ENCODE measurements at regions not wholly inside any gene's neighbourhood (a gene's known extent, or its start where the extent isn't known, plus 50 kb on each side); places are given as distances from the start of the nearest gene placed in this dataset.

DNA sequence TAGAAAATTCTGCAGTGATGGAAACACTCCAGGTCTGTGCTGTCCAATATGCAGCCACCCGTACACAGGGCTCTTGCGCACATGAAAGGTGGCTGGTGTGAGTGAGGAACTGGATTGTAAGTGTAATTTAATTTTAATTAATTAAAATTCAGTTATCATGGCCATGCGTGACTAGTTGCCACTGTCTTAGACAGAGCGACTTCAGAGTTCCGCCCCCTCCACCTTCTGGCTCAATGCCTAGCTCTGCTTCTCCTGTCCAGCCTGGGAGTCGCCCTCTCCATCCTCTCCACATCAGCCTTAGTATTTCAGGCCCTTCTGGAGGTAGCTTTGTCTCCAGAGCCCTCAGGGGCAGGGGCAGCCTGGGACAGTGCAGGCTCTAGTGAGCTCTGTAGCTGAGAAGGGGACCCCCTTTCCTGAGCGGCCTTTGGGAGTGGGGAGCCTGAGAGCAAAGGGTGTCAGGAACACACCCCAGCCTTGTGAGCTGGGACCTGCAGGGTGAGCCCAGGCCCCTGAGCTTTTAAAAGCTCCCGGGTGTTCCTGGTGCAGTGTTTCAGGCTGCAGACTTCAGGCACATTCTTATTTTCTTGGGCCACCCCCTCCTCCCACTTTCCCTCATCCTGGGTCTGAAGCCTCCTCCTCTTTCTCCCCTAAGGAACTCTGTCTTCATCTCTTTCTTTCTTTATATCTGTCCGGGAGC lies 99.4 kb downstream of the IRF8 start:
- intact Hi-C loops (cut with DNase I): no loop called here
- H3K4me3 ChIP-seq (replicated peaks in 1 of 3): no peak overlapping the region
- 37 to 46% methylated on average over 9 of the region's 9 CpGs for WGBS, 2 donors
- H3K27me3 ChIP-seq: no peaks in the 10 kb centered on the region
- TF ChIP-seq POLR2A (IDR thresholded peaks at IDR 0.05): no peak
- TF ChIP-seq, protein P1, sequence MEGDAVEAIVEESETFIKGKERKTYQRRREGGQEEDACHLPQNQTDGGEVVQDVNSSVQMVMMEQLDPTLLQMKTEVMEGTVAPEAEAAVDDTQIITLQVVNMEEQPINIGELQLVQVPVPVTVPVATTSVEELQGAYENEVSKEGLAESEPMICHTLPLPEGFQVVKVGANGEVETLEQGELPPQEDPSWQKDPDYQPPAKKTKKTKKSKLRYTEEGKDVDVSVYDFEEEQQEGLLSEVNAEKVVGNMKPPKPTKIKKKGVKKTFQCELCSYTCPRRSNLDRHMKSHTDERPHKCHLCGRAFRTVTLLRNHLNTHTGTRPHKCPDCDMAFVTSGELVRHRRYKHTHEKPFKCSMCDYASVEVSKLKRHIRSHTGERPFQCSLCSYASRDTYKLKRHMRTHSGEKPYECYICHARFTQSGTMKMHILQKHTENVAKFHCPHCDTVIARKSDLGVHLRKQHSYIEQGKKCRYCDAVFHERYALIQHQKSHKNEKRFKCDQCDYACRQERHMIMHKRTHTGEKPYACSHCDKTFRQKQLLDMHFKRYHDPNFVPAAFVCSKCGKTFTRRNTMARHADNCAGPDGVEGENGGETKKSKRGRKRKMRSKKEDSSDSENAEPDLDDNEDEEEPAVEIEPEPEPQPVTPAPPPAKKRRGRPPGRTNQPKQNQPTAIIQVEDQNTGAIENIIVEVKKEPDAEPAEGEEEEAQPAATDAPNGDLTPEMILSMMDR (IDR thresholded peaks at IDR 0.05): no peak
- H3K36me3 ChIP-seq: no peaks in the 10 kb centered on the region
- DNase-seq: peak; percentile 20 to 29
- no peak overlapping the region for H3K27ac ChIP-seq
- peaks cover 4 to 11% of the 10 kb centered on the region in 2 donors for H3K4me1 ChIP-seq
- no peaks in the 10 kb centered on the region for H3K9me3 ChIP-seq

DNA sequence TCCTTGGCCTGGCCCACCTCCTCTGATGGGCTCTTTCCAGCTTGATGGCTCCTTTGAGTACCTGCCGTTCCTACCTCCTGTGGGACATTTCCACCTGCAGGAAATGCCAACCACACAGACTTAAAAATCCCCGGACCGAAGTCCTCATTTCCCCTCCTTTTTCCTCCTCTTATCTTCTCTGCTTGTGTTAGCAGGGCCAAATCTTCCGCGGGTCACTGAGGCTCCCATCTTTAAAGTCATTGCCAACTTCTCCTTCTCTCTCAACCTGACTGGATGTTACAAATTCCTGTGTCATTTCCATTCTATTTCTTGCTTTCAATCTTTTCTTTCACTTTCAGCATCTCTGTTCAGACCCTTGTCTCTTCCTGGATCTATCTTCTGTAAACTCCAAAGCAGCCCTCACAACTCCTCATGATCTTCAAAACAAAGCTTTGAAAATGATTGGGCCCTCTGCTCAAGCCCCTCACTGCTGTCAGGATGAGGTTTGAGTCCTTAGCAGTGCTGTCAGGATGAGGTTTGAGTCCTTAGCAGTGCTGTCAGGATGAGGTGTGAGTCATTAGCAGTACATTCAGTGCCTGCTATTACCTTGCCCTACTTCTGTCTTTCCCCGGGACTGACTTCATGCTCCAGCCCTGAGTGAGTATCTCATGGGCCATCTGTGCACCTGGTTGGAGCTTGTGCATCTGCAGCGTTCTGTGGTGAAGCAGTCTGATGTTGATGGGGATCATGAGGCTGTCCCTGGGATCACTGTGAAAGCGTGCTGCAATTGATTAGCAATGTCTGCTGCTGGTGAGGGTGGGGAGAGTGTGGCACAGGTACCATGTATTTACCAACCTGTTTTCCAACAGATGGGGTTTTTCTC lies 100.1 kb downstream of the IRF8 start:
- intact Hi-C loops (cut with DNase I): no loop called here
- H3K4me3 ChIP-seq (replicated peaks in 1 of 3): no peak overlapping the region
- H3K36me3 ChIP-seq: no peaks in the 10 kb centered on the region
- no peaks in the 10 kb centered on the region for H3K9me3 ChIP-seq
- H3K27ac ChIP-seq: no peak overlapping the region
- H3K4me1 ChIP-seq: peaks cover 4 to 11% of the 10 kb centered on the region in 2 donors
- TF ChIP-seq, protein P1 (IDR thresholded peaks at IDR 0.05): no peak
- no peak for TF ChIP-seq POLR2A (IDR thresholded peaks at IDR 0.05)
- DNase-seq: no peak
- H3K27me3 ChIP-seq: no peaks in the 10 kb centered on the region
- 67 to 75% methylated on average over 8 of the region's 8 CpGs for whole genome bisulfite sequencing, 2 donors

DNA sequence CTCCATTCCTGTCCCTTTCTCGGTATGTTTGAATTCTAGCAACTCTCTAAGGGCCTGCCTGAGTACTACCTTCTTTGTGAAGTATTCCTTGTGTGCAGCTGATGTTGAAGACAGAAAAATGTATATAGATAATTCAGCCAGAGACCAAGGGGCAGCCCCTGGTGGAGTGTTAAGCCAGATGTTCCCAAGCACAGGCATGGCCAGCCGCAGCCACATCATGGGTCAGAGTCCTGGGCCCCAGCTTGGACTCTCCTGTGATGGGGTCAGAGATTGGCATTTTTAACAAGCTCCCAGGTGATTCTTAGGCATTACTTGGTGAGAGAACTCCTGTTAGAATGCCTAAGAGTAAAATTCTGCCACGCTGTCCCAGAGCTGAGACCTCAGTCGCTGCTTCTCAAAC lies 100.8 kb downstream of the IRF8 start:
- no peaks in the 10 kb centered on the region for H3K9me3 ChIP-seq
- no peak for TF ChIP-seq POLR2A (IDR thresholded peaks at IDR 0.05)
- TF ChIP-seq, protein P1 (IDR thresholded peaks at IDR 0.05): no peak
- no peaks in the 10 kb centered on the region for H3K27me3 ChIP-seq
- no peak for DNase-seq
- intact Hi-C loops (cut with DNase I): no loop called here
- 93% methylated on average over 4 of the region's 4 CpGs for WGBS, 2 donors
- no peaks in the 10 kb centered on the region for H3K36me3 ChIP-seq
- H3K4me1 ChIP-seq: peaks cover under 1 to 8% of the 10 kb centered on the region in 2 donors
- H3K4me3 ChIP-seq (replicated peaks in 1 of 3): no peak overlapping the region
- H3K27ac ChIP-seq: no peak overlapping the region

DNA sequence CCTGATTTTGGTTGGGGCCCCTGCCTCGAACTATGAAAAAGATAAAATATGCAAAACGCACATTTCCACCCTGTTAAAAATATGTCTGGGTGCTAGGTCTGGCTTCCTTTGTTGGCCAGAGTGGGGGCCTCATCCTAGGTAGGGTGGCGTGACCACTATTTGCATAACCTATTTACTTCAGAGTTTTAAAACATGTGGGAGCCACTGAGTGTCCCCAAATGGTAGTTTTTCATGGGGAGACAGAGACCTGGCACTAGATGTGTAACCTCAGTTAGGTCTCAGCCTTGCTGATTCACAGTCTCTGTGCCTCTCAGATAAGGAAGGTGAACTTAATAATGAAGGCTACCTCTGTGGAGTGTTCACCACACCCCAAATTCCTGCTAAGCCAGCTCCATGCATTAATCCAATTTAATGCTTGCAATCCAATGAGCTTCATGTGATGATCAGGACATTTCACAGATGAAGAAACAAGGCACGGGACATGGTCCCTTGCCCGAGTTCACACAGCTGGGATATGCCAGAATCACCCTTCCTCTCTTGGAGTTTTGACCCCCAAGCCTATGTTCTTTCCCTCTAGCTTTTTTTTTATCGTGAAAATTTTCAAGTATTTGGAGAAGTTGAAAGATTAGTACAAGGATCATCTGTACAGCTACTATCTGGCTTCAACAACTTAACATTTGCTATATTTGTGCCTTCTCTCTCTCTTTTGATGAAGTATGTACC lies 103.4 kb downstream of the IRF8 start:
- Histone ChIP-seq H3K4me1 (peaks cover 0 to 5% of the 10 kb centered on the region in 2 donors), H3K9me3 (no peaks in the 10 kb centered on the region), H3K27me3 (no peaks in the 10 kb centered on the region), H3K4me3 (replicated peaks in 1 of 3) (no peak overlapping the region), H3K27ac (no peak overlapping the region), H3K36me3 (no peaks in the 10 kb centered on the region)
- 91 to 94% methylated on average over 6 of the region's 6 CpGs for WGBS, 2 donors
- intact Hi-C loops (cut with DNase I): no loop called here
- no peak for DNase-seq
- TF ChIP-seq, protein P1 (IDR thresholded peaks at IDR 0.05): no peak
- no peak for TF ChIP-seq POLR2A (IDR thresholded peaks at IDR 0.05)
